Esophagus squamous epithelium (tissue), 5 donors: ENCODE measurements at regions not wholly inside any gene's neighbourhood (a gene's known extent, or its start where the extent isn't known, plus 50 kb on each side); places are given as distances from the start of the nearest gene placed in this dataset.

Experiments
- DNase-seq: peaks from one replicate; lab custom pipeline; 2025; lab: John Stamatoyannopoulos, UW
- H3K27ac ChIP-seq, 4 donors: fragments of 200-600 bp; sonication (generic); one replicate each; pipeline ENCODE4 v1.5.1; 2016 to 2019; ENCODE audit warnings: mild to moderate bottlenecking in 1 of 4
- H3K27me3 ChIP-seq, 4 donors: fragments of 200-600 bp; sonication (generic); 1 replicate in 3 of 4; 2 replicates in 1 of 4; pipeline versions ENCODE4 v1.5.1 to v1.6.0; 2017 to 2021; ENCODE audit warnings: antibody characterized with exemption in 1 of 4
- H3K36me3 ChIP-seq, 3 donors: fragments of 200-600 bp; sonication (generic); one replicate each; pipeline ENCODE4 v1.5.1; 2016 to 2019
- H3K4me1 ChIP-seq, 3 donors: fragments of 200-600 bp; sonication (generic); one replicate each; pipeline ENCODE4 v1.5.1; 2017 to 2019
- H3K4me3 ChIP-seq, 4 donors: fragments of 200-600 bp; sonication (generic); 1 replicate in 3 of 4; 2 replicates in 1 of 4; pipeline ENCODE4 v1.5.1; 2016 to 2019; ENCODE audit warnings: mild to moderate bottlenecking in 2 of 4, moderate library complexity in 1 of 4
- H3K9me3 ChIP-seq, 3 donors: fragments of 200-600 bp; sonication (generic); one replicate each; pipeline ENCODE4 v1.5.1; 2016 to 2019
- POLR2A ChIP-seq, 4 donors: fragments of 450-650 bp; IDR thresholded peaks; one replicate each; pipeline ENCODE4 v1.6.1; 2017; ENCODE audit warnings: antibody characterized with exemption in 4 of 4, mild to moderate bottlenecking in 4 of 4, moderate library complexity in 3 of 4
- WGBS, 2 donors: methylation state at CpG; one replicate each; pipeline ENCODE4 v1.1.5; 2018; 5-methylcytosine and 5-hydroxymethylcytosine counted together
- intact Hi-C: fragments of 100-400 bp; cut with DNase I; formaldehyde crosslinking; loops from one replicate; pipeline ENCODE4 v1.15.0; 2022
- TF ChIP-seq, protein P1 (sequence below), 6 experiments: fragments of 450-650 bp in 4 of 6; fragments of 200-600 bp in 2 of 6; sonication (generic) in 2 of 6; IDR thresholded peaks; one replicate each; pipeline ENCODE4 v1.5.1; 2016 to 2019; ENCODE audit warnings: antibody characterized with exemption in 6 of 6, mild to moderate bottlenecking in 4 of 6, moderate library complexity in 4 of 6
- donor health status: DM: yes; HTN: yes; CAD: no.

DNA sequence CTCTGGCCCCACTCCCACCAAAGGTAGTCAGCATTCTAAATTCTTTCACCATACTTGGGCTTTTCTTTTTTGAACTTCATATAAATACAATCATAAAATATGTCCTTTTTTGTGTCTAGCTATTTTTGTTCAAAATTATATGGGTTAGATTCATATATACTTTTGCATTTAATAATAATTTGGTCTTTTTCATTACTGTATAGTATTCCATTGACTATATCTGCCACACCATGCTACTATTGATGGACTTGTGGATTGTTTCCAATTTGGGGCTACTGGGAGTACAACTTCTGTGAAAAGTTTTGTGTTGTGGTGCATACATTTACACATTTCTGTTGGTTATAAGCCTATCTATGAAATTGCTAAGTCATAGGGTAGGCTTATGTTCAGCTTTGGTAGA is 85.7 kb downstream of the GLUL start:
- H3K36me3 ChIP-seq = no peaks in the 10 kb centered on the region
- H3K27ac ChIP-seq = no peak overlapping the region
- no peaks in the 10 kb centered on the region for H3K9me3 ChIP-seq
- TF ChIP-seq, protein P1, sequence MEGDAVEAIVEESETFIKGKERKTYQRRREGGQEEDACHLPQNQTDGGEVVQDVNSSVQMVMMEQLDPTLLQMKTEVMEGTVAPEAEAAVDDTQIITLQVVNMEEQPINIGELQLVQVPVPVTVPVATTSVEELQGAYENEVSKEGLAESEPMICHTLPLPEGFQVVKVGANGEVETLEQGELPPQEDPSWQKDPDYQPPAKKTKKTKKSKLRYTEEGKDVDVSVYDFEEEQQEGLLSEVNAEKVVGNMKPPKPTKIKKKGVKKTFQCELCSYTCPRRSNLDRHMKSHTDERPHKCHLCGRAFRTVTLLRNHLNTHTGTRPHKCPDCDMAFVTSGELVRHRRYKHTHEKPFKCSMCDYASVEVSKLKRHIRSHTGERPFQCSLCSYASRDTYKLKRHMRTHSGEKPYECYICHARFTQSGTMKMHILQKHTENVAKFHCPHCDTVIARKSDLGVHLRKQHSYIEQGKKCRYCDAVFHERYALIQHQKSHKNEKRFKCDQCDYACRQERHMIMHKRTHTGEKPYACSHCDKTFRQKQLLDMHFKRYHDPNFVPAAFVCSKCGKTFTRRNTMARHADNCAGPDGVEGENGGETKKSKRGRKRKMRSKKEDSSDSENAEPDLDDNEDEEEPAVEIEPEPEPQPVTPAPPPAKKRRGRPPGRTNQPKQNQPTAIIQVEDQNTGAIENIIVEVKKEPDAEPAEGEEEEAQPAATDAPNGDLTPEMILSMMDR (IDR thresholded peaks at IDR 0.05) = no peak
- no peak for TF ChIP-seq POLR2A (IDR thresholded peaks at IDR 0.05)
- H3K4me1 ChIP-seq = peaks cover 5 to 38% (median 11%) of the 10 kb centered on the region in 3 donors
- no peak overlapping the region for H3K4me3 ChIP-seq
- no peak for DNase-seq
- no peaks in the 10 kb centered on the region for H3K27me3 ChIP-seq
- intact Hi-C loops = no loop called here

DNA sequence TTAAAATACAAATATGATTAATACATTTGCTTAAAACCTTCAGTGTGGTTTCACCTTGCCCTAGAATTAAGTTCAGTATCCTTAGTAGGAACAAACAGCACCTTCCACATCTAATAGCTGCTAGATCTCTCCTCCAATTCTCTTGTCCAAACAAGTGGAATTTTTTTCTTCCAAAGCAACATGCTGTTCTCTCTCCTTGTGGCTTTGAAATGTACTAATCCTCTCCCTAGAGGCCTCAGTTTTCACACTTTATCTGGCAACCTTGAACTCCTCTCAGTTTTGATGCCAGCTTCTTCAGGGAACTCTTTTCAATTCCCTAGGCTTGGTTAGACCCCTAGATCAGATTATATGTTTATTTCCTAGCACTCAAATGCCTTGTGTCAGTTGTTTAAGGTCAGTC is 87.0 kb downstream of the GLUL start:
- peak overlapping the region; percentile 18 to 57 (median 41) for H3K27ac ChIP-seq
- H3K27me3 ChIP-seq = no peaks in the 10 kb centered on the region
- intact Hi-C loops = no loop called here

DNA sequence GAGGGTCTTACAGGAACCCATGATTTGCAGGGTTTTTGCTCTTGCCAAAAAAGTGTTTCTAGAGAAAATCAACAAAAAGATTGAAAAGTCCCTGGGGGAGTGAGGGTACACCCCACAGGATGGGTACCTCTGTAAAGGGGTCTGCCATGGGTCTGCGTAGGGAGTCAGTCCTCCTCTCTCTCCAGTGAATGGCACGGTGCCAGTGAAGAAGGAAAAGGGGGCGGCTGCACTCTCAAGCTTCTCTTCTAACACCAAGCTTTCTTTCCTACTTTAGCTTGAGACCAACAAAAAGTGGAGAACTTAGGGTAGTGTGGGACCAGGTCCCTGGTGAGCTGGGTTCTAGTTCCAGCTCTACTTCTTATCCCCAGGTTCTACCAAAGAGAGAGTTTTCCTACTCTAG is 87.4 kb downstream of the GLUL start:
- Histone ChIP-seq H3K36me3 (no peaks in the 10 kb centered on the region), H3K27ac (peak overlapping the region; percentile 18 to 57 (median 41))

More for the DNA sequence above, 87.0 kb downstream of the GLUL start:
- H3K4me1 ChIP-seq = peaks cover 5 to 42% (median 15%) of the 10 kb centered on the region in 3 donors
- no peak for DNase-seq
- H3K36me3 ChIP-seq = no peaks in the 10 kb centered on the region
- no peak for TF ChIP-seq POLR2A (IDR thresholded peaks at IDR 0.05)
- TF ChIP-seq, protein P1 (IDR thresholded peaks at IDR 0.05) = no peak
- no peak overlapping the region for H3K4me3 ChIP-seq
- H3K9me3 ChIP-seq = no peaks in the 10 kb centered on the region

DNA sequence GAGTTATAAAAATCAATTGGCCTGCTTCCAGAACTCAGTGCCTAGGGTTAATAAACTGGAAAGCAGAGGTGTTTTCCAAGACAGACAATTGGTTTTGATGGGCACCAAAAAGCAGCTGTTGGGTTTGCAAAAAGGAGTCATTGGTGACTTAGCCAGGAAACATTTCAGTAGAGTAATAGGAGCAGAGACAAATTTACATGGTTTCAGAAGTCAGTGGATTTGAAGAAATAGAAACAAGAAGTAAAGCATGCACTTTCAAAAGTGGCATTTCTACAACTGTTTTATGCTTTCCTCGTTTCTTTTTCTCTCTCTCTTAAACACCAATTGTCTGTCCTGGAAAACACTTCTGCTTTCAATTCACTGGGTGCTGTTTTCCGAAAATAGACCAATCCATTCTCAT is 87.8 kb downstream of the GLUL start:
- Histone ChIP-seq H3K4me3 (no peak overlapping the region), H3K4me1 (peaks cover 5 to 43% (median 15%) of the 10 kb centered on the region in 3 donors), H3K9me3 (no peaks in the 10 kb centered on the region), H3K27me3 (no peaks in the 10 kb centered on the region), H3K27ac (peak overlapping the region in 2 of 4 donors; percentile 45 to 57), H3K36me3 (no peaks in the 10 kb centered on the region)
- TF ChIP-seq, protein P1 (IDR thresholded peaks at IDR 0.05) = no peak
- TF ChIP-seq POLR2A (IDR thresholded peaks at IDR 0.05) = no peak
- WGBS, 2 donors = 34 to 43% methylated on average over 2 of the region's 2 CpGs
- no peak for DNase-seq
- intact Hi-C loops = no loop called here

More for the DNA sequence above, 87.4 kb downstream of the GLUL start:
- Histone ChIP-seq H3K27me3 (no peaks in the 10 kb centered on the region), H3K4me3 (no peak overlapping the region), H3K4me1 (peaks cover 5 to 43% (median 15%) of the 10 kb centered on the region in 3 donors), H3K9me3 (no peaks in the 10 kb centered on the region)
- WGBS, 2 donors = 54 to 75% methylated on average over 3 of the region's 3 CpGs
- no peak for DNase-seq
- intact Hi-C loops = no loop called here
- no peak for TF ChIP-seq POLR2A (IDR thresholded peaks at IDR 0.05)
- TF ChIP-seq, protein P1 (IDR thresholded peaks at IDR 0.05) = no peak

DNA sequence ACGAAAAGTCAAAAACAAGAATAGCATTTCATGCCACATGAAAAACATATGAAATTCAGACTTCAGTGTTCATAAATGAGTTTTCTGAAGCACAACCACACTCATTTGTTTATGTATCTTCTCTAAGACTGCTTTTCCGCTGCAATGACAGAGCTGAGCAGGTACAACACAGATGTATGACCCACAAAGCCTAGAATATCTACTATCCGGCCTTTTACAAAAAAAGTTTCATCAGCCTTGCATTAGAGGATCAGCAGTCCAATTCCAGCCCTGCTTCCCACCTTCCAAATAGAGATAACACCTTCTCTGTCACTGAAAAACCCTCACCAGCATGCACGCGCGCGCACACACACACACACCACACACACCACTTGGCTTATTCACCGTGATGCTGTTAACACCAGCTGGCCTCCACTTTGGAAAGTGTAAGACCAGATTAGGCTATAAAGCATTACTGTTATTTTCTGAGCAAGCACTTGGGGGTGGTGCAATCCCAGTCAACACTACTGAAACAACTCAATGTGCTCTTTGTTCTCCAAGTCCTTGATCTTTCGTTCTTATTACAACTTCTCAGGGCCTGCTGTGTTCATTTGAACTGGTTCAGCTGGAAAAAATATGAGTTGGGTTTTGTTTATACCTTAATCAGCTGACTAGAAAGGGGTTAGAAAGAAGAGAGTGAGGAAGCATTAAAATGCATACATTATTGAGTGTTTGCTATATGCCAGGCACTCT is 90.0 kb downstream of the GLUL start:
- WGBS, 2 donors = 79 to 87% methylated on average over 9 of the region's 9 CpGs
- no peaks in the 10 kb centered on the region for H3K9me3 ChIP-seq
- H3K4me3 ChIP-seq = no peak overlapping the region
- intact Hi-C loops = no loop called here
- H3K4me1 ChIP-seq = peaks cover 5 to 53% (median 15%) of the 10 kb centered on the region in 3 donors
- TF ChIP-seq, protein P1 (IDR thresholded peaks at IDR 0.05) = peak in 2 of 6 experiments; percentile 4 to 9
- TF ChIP-seq POLR2A (IDR thresholded peaks at IDR 0.05) = no peak
- H3K27me3 ChIP-seq = no peaks in the 10 kb centered on the region
- DNase-seq = no peak
- H3K36me3 ChIP-seq = no peaks in the 10 kb centered on the region
- H3K27ac ChIP-seq = peak overlapping the region in 2 of 4 donors; percentile 33 to 44
